Karpas-422 (cell line): ENCODE measurements at regions not wholly inside any gene's neighbourhood (a gene's known extent, or its start where the extent isn't known, plus 50 kb on each side); places are given as distances from the start of the nearest gene placed in this dataset.
A peak's percentile ranks its signal among the peaks of the same experiment; 100 is the strongest.
"Not testable (repeated sequence)": the region's sequence is repeated elsewhere in the genome, so short reads cannot be mapped to it uniquely, and the experiment has no call there.

Experiments used
- DNase-seq: peaks from one replicate; pipeline ENCODE4 v3.0.0-alpha.2; 2015
- H2AFZ ChIP-seq: fragments of 200-600 bp; sonication (generic); 2 replicates; pipeline ENCODE4 v1.6.1; 2014; ENCODE audit warnings: antibody characterized with exemption, low read length, mixed read lengths
- H3K27ac ChIP-seq: fragments of 200-600 bp; sonication (generic); 2 replicates; pipeline ENCODE4 v1.5.1; 2014; ENCODE audit warnings: mild to moderate bottlenecking, low read length, moderate library complexity
- H3K27me3 ChIP-seq: fragments of 200-600 bp; sonication (generic); 2 replicates; pipeline ENCODE4 v1.6.1; 2014; ENCODE audit warnings: low read length, mixed read lengths
- H3K36me3 ChIP-seq: fragments of 200-600 bp; sonication (generic); 2 replicates; pipeline ENCODE4 v1.6.1; 2014; ENCODE audit warnings: low read length, mixed read lengths; ENCODE audit not compliant: insufficient read depth
- H3K4me1 ChIP-seq: fragments of 200-600 bp; sonication (generic); 2 replicates; pipeline ENCODE4 v1.6.1; 2014; ENCODE audit warnings: mild to moderate bottlenecking, low read length, mixed read lengths
- H3K4me2 ChIP-seq: fragments of 200-600 bp; sonication (generic); 2 replicates; pipeline ENCODE4 v1.6.1; 2014; ENCODE audit warnings: low read length, low read depth, mild to moderate bottlenecking; ENCODE audit not compliant: poor library complexity, severe bottlenecking
- H3K4me3 ChIP-seq: fragments of 200-600 bp; sonication (generic); 2 replicates; pipeline ENCODE4 v1.5.1; 2014; ENCODE audit warnings: mild to moderate bottlenecking, antibody characterized with exemption, low read length, mixed read lengths
- H3K79me2 ChIP-seq: fragments of 200-600 bp; sonication (generic); 2 replicates; pipeline ENCODE4 v1.6.1; 2014; ENCODE audit warnings: mild to moderate bottlenecking, low read length, mixed read lengths
- H3K9ac ChIP-seq: fragments of 200-600 bp; sonication (generic); 2 replicates; pipeline ENCODE4 v1.6.0; 2014; ENCODE audit warnings: low read length
- H3K9me2 ChIP-seq: fragments of 200-600 bp; sonication (generic), shearing (Covaris generic); replicated peaks from 2 replicates; pipeline ENCODE4 v1.6.0; 2014; ENCODE audit warnings: mild to moderate bottlenecking, low read length, moderate library complexity; ENCODE audit not compliant: insufficient read depth
- H3K9me3 ChIP-seq: fragments of 300-700, 200-600 bp; sonication (generic); 2 replicates; pipeline ENCODE4 v1.6.1; 2014; ENCODE audit warnings: low read length, mixed read lengths
- H4K20me1 ChIP-seq: fragments of 200-600 bp; sonication (generic); 2 replicates; pipeline ENCODE4 v1.6.1; 2014; ENCODE audit warnings: mild to moderate bottlenecking, antibody characterized with exemption, low read length, low read depth; ENCODE audit not compliant: insufficient read depth

DNA sequence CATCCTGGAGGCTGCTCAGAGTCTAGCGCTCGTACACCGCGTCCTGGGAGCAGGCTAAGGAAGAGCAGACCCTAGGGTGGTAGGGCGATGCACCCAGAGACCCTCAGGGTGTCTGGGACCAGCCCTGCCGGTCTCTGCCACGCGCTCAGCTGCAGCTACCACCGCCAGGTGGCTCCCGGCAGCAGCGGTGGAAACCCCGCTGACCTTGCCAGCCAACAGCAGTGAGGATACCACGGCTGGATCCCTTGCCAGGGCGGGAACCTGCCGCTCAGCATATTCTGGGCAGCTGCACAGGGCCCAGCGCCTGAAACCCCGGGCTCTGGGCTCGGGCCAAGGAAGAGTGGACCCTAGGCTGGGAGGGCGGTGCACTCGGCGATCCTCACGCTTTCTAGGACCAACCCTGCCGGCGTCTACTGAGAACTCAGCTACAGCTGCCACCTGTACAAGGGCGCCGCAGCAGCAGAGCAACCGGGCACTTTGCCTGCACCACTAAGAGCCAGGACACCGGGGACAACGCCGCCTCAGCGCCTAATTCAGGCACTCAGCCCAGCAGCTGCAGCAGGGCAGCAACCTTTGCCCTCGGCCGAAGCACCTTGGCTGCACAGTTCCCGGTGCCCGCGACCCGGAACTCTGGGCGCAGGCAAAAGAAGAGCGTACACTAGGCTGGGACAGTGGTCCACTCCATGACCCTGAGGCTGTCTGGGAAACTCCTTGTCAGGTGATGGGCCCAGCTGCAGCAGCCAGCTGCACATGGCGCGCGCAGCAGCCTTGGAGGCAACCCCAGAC, 80.8 kb downstream of the POTEB2 start:
- not testable (repeated sequence) for H4K20me1 ChIP-seq, H3K79me2 ChIP-seq, H3K4me2 ChIP-seq, DNase-seq, H3K36me3 ChIP-seq, H3K9ac ChIP-seq, H3K27ac ChIP-seq, H3K4me1 ChIP-seq, H2AFZ ChIP-seq, H3K9me2 ChIP-seq, H3K27me3 ChIP-seq, H3K9me3 ChIP-seq, H3K4me3 ChIP-seq

DNA sequence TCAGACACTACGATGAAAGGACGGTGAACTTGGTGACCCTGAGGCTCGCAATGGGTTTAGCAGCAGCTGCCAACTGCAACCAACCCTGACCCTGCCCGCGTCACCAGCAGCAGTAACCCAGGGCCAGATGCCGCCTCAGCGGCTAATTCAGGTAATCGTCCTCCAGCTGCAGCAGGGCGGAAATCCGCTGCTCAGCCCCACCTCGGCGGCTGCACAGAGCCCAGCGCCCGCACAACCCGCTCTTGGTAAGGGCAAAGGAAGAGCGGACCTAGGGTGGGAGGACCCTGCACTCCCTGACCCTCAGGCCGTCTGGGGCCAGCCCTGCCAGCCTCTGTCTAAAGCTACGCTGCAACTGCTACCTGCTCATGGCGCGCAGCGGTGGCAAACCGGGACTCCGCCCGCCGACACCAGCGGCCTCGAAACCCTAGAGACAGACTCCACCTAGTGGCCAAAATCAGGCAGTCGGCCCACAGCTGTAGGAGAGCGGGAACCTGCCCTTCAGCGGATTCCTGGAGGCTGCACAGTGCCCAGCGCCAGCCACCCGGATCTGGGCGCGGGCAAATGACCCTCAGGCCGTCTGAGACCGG, 82.4 kb downstream of the POTEB2 start:
- not testable (repeated sequence) for H3K4me3 ChIP-seq, H3K9ac ChIP-seq, H3K27me3 ChIP-seq, H3K36me3 ChIP-seq, H3K27ac ChIP-seq, H3K9me3 ChIP-seq, H3K79me2 ChIP-seq, DNase-seq, H4K20me1 ChIP-seq, H3K9me2 ChIP-seq, H3K4me1 ChIP-seq, H3K4me2 ChIP-seq, H2AFZ ChIP-seq

DNA sequence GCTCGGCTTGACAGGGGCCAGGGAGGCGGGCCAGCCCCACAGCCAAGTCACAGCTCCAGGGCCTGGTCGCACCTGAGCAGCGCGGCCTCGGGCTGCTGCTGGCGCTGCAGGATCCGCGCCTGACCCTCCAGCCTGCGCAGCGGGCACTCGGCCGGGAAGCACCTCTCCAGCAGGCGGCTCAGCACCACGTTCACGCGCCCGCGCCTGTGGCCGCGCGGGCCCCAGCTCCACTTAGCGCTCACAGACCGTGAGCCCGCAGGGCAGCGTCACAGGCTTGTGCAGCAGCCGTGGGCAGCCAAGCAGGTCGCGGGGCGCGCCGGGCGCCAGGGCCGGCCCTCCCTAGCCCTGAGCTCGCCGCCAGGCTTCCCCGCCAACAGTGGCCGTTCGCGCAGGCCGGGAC, 90.7 kb downstream of the POTEB2 start:
- not testable (repeated sequence) for H2AFZ ChIP-seq, H3K79me2 ChIP-seq, H3K9me3 ChIP-seq, H3K4me2 ChIP-seq, H3K27me3 ChIP-seq, H3K9ac ChIP-seq, H3K4me1 ChIP-seq, H3K27ac ChIP-seq, H4K20me1 ChIP-seq, H3K4me3 ChIP-seq, H3K36me3 ChIP-seq, H3K9me2 ChIP-seq, DNase-seq

DNA sequence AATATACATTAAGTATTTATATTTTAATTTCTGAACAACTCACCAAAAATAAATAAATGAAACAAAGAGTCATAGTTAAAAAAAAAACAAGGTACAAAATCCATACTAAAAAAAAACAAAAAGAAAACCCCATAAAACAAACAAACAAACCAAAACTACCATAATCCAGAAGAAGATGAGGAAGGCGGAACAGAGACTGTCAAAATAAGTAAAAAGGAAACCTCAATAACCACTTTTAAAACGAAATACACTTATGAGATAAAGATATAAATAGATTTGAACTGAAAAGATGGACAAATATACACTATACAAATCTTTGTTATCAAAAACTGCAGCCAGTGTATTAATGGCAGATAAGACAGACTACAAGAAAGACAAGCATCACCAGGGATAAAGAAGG, 98.2 kb downstream of the POTEB2 start:
- H3K27me3 ChIP-seq, H3K9me2 ChIP-seq, H3K4me3 ChIP-seq, H3K4me2 ChIP-seq, H2AFZ ChIP-seq, H3K4me1 ChIP-seq, H3K79me2 ChIP-seq, H3K27ac ChIP-seq, H3K9me3 ChIP-seq, H3K36me3 ChIP-seq, H4K20me1 ChIP-seq, H3K9ac ChIP-seq, DNase-seq: not testable (repeated sequence)

DNA sequence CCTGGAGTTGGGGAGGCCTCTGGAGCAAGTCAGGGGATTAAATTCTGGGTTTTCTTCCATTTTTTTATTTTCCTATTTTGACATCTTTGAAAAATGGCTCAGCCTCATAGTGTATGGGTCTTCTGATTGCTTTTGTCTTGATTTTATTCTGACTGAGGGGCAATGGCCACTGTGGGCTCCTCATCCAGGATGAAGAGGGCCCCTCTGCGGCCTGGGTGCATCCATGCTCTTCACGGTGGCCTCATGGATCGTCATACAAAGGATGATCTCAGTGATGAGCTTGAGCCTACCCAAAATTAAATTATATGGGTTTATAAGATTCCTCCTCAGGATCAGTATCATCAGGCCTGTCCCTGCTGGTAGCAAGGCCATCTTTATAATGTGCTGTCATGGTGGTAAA, 103.7 kb downstream of the POTEB2 start:
- H3K36me3 ChIP-seq, H3K79me2 ChIP-seq, H3K9me2 ChIP-seq, H3K27me3 ChIP-seq, H3K9me3 ChIP-seq, H3K27ac ChIP-seq, H3K9ac ChIP-seq, DNase-seq, H3K4me1 ChIP-seq, H3K4me3 ChIP-seq, H2AFZ ChIP-seq, H3K4me2 ChIP-seq, H4K20me1 ChIP-seq: not testable (repeated sequence)

DNA sequence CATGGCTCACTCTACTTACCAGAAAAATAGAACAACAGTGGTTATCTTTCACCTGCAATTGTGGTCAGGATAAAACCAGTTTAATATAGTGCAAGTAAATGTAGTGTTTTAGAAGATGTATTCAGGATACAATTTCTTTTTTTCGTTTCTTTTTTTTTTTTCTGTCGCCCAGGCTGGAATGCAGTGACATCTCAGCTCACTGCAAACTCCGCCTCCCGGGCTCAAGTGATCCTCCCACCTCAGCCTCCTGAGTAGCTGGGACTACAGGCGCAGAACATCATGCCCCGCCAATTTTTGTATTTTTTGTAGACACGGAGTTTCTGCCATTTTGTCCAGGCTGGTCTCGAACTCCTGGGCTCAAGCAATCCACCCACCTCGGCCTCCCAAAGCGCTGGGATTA, 109.7 kb downstream of the POTEB2 start:
- H3K9me3 ChIP-seq, H3K27me3 ChIP-seq, H3K9ac ChIP-seq: not testable (repeated sequence)

DNA sequence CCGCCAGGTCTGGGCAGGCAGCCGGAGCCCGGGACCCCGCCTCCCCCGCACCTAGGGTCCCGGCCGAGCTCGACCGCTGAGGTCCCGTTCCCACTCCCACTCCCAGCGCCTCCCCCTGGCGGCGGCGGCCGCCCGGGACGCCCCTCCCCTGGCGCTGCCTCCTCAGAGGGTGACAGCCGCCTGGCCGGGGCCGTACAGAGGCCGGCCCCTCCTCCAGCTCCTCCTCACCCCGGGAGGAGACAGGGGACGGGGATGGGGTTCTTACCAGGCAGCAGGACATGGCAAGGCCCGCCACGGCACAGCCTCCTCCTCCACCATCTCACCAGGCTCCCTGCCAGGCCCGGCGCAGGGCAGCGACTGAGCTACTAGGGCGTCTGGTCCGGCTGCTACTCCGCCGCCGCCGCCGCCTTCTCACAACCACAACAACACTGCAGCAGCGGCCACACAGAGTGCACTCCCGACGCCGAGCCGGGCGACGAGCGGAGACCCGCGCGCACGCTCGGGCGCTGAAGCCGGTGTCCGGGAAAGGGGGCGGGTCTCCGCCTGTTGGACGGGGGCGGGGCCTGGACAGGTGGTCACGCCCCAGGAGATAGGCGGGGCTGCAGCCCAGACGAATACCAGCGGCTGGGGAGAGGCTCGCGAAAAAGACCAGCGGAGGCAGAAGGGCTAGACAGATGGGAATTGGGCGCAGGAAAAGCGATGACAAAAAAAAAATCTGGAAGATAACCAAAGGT, 110.3 kb downstream of the POTEB2 start:
- H3K27ac ChIP-seq, H3K9me2 ChIP-seq, H3K27me3 ChIP-seq, H3K4me1 ChIP-seq, H2AFZ ChIP-seq, DNase-seq, H3K36me3 ChIP-seq, H3K4me3 ChIP-seq, H3K79me2 ChIP-seq, H4K20me1 ChIP-seq, H3K9ac ChIP-seq, H3K4me2 ChIP-seq, H3K9me3 ChIP-seq: not testable (repeated sequence)

More for the DNA sequence above, 109.7 kb downstream of the POTEB2 start:
- DNase-seq, H3K4me1 ChIP-seq, H3K79me2 ChIP-seq, H3K27ac ChIP-seq, H3K4me3 ChIP-seq, H3K36me3 ChIP-seq, H2AFZ ChIP-seq, H3K9me2 ChIP-seq, H4K20me1 ChIP-seq, H3K4me2 ChIP-seq: not testable (repeated sequence)

DNA sequence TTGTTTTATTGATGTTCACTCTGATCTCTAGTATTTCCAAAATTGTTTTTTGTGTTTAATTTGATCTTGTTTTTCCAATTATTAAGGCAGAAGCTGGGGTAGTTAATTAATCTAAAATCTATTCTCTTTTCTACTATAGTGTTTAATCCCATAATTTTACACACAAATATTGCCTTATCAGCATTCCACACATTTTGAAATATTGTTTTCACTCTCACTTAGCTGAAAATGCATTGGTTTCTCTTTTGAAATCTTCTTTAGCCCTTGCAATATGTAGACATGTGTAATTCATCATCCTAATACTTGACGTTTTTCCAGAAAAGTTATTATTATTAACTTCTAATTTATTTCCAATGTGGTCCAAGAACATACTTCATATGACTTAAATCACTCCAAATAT, 132.6 kb downstream of the POTEB2 start:
- H3K79me2 ChIP-seq, result not testable (repeated sequence)

More for the DNA sequence above, 132.6 kb downstream of the POTEB2 start:
- H3K36me3 ChIP-seq, H3K27ac ChIP-seq, H3K4me1 ChIP-seq, H3K27me3 ChIP-seq, H3K9ac ChIP-seq, H3K4me2 ChIP-seq, H3K9me2 ChIP-seq, H4K20me1 ChIP-seq, H2AFZ ChIP-seq, H3K4me3 ChIP-seq, H3K9me3 ChIP-seq: not testable (repeated sequence)
- peak; percentile 15 for DNase-seq
